Mammary epithelial cell (primary cell): ENCODE measurements at regions not wholly inside any gene's neighbourhood (a gene's known extent, or its start where the extent isn't known, plus 50 kb on each side); places are given as distances from the start of the nearest gene placed in this dataset.

ENCODE experiments used
- EZH2 ChIP-seq: IDR thresholded peaks from 2 replicates; pipeline ENCODE4 v1.6.1; 2012; ENCODE audit warnings: low read length, inconsistent platforms, borderline replicate concordance
- TF ChIP-seq, protein P1 (sequence below), 2 donors: IDR thresholded peaks in 1 of 2; conservative IDR thresholded peaks in 1 of 2; 2 replicates each; pipeline ENCODE4 v1.5.1; 2011 to 2012; ENCODE audit warnings: inconsistent platforms in 2 of 2, low read length in 2 of 2, mild to moderate bottlenecking in 2 of 2, control low read depth in 1 of 2, low read depth in 1 of 2; ENCODE audit not compliant: insufficient read depth in 1 of 2; ENCODE audit errors: extremely low read depth in 1 of 2

DNA sequence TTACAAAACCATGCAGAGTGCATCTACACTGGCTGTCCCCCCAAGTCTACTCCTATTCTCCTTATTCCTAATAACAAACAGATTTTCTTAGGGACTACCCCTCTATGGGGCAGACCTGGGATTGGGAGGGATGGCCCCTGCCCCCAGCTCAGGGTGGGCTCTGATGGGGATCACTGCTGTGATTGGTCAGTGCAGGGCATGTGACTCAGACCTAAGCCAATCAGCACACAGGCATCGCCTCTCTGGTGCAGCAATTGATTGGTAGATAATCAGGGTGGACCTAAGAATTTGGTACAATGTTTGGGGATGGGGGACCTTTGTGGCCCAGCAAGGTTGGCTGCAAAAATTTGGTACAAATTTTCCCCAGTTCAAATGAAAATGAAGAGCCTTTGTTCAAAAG is 57.2 kb upstream of the SHANK2 start:
- TF ChIP-seq, protein P1, sequence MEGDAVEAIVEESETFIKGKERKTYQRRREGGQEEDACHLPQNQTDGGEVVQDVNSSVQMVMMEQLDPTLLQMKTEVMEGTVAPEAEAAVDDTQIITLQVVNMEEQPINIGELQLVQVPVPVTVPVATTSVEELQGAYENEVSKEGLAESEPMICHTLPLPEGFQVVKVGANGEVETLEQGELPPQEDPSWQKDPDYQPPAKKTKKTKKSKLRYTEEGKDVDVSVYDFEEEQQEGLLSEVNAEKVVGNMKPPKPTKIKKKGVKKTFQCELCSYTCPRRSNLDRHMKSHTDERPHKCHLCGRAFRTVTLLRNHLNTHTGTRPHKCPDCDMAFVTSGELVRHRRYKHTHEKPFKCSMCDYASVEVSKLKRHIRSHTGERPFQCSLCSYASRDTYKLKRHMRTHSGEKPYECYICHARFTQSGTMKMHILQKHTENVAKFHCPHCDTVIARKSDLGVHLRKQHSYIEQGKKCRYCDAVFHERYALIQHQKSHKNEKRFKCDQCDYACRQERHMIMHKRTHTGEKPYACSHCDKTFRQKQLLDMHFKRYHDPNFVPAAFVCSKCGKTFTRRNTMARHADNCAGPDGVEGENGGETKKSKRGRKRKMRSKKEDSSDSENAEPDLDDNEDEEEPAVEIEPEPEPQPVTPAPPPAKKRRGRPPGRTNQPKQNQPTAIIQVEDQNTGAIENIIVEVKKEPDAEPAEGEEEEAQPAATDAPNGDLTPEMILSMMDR (conservative IDR thresholded peaks at IDR 0.05 in 1 of 2, IDR thresholded peaks at IDR 0.05 in 1 of 2; ENCODE audit: extremely low read depth in 1 of 2, insufficient read depth in 1 of 2, low read depth in 1 of 2, low read length in 2 of 2): no peak
- TF ChIP-seq EZH2: no peak
